ENCODE measurements at regions not wholly inside any gene's neighbourhood (a gene's known extent, or its start where the extent isn't known, plus 50 kb on each side); places are given as distances from the start of the nearest gene placed in this dataset.

DNA sequence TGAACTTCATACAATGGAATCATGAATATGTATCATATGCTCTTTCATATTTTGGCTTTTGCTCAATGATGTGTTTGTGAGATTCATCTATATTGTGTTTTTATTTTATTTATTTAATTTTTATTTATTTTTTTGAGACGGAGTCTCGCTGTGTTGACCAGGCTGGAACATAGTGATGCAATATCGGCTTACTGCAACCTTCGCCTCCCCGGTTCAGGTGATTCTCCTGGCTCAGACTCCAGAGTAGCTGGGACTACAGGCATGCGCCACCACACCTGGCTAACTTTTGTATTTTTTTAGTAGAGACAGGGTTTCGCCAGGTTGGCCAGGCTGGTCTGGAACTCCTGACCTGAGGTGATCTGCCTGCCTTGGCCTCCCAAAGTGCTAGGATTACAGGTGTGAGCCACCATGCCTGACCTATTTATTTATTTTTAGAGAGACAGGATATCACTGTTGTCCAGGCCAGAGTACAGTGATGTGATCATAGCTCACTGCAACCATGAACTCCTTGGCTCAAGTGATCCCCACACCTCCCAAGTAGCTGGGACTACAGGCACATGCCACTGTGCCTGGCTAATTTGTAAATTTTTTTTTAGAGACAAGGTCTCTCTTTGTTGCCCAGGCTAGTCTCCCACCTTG is 74.5 kb downstream of the TET3 start:
- dilution Hi-C loops (cut with MboI; ENCODE audit: extremely low pct_ligation_motif_present, low sequenced_read_pairs), result no loop called here
- Histone ChIP-seq H3K4me2 (ENCODE audit: insufficient read depth, low read length) (no peak overlapping the region), H3K79me2 (ENCODE audit: control insufficient read depth, insufficient read depth, low read length) (no peaks in the 10 kb centered on the region), H3K27me3 (ENCODE audit: control insufficient read depth in 2 of 2, insufficient read depth in 2 of 2, low read length in 2 of 2) (no peaks in the 10 kb centered on the region), H3K9ac (replicated peaks; ENCODE audit: extremely low read depth, insufficient read depth, low read length) (no peak overlapping the region), H3K4me3 (replicated peaks in 1 of 3; ENCODE audit: insufficient read depth in 1 of 3, low read depth in 1 of 3, low read length in 3 of 3) (no peak overlapping the region), H3K36me3 (ENCODE audit: control insufficient read depth in 2 of 2, extremely low read depth in 1 of 2, insufficient read depth in 2 of 2, low read length in 2 of 2) (peaks cover 0 to 2% of the 10 kb centered on the region in 2 experiments), H3K27ac (ENCODE audit: insufficient read depth, low read depth, low read length) (no peak overlapping the region), H3K9me1 (replicated peaks; ENCODE audit: control insufficient read depth, extremely low read depth, insufficient read depth, low read length) (no peaks in the 10 kb centered on the region), H2AFZ (ENCODE audit: low read depth, low read length) (no peak overlapping the region), H4K20me1 (replicated peaks; ENCODE audit: control insufficient read depth, extremely low read depth, insufficient read depth, low read length) (no peaks in the 10 kb centered on the region), H3K4me1 (ENCODE audit: control insufficient read depth, extremely low read depth, insufficient read depth, low read length) (no peaks in the 10 kb centered on the region), H3K9me3 (replicated peaks; ENCODE audit: control insufficient read depth, insufficient read depth, low read length) (no peaks in the 10 kb centered on the region)
- FAIRE-seq (no peak), DNase-seq (ENCODE audit: low read depth, low spot score) (no peak)
- BruUV-seq (replicated peaks), result no TSS peak
- POLR2A ChIA-PET, result no interaction called here
- CTCF ChIA-PET, result no interaction called here
- intact Hi-C loops (cut with micrococcal nuclease), result no loop called here
- TF ChIP-seq FOS (IDR thresholded peaks at IDR 0.05; ENCODE audit: borderline replicate concordance, insufficient read depth, low read length) (no peak), POLR2AphosphoS5 (IDR thresholded peaks at IDR 0.05; ENCODE audit: insufficient read depth, low read depth, low read length) (no peak), POLR2A (IDR thresholded peaks at IDR 0.05; ENCODE audit: low read depth, low read length) (no peak), JUN (IDR thresholded peaks at IDR 0.05; ENCODE audit: borderline replicate concordance, insufficient read depth, insufficient read length, low read depth) (no peak), GATA2 (IDR thresholded peaks at IDR 0.05; ENCODE audit: insufficient read depth, insufficient read length, low read depth, low read length) (no peak), MAX (IDR thresholded peaks at IDR 0.05; ENCODE audit: insufficient read depth, insufficient read length) (no peak), MYC (IDR thresholded peaks at IDR 0.05; ENCODE audit: low read depth, low read length) (no peak), CTCF (IDR thresholded peaks at IDR 0.05; ENCODE audit: extremely low read depth in 1 of 2, insufficient read depth in 1 of 2, low read depth in 1 of 2, low read length in 2 of 2) (no peak), EZH2 (IDR thresholded peaks at IDR 0.05; ENCODE audit: borderline replicate concordance, low read depth, low read length, severe bottlenecking) (no peak)
